B cell (primary cell): ENCODE measurements at regions not wholly inside any gene's neighbourhood (a gene's known extent, or its start where the extent isn't known, plus 50 kb on each side); places are given as distances from the start of the nearest gene placed in this dataset.

Experiments
- ATAC-seq: fragments of 200-7000 bp; cut with Tn5 transposase; one replicate; pipeline ENCODE4 v1.10.0; 2021; ENCODE audit warnings: low read depth, mild to moderate bottlenecking, moderate number of reproducible peaks, moderate library complexity
- CTCF ChIA-PET: fragments of 350-600 bp; sonication (Branson Sonifier 250); formaldehyde crosslinking; loops from one replicate; lab custom pipeline; 2021; ENCODE audit warnings: antibody characterized with exemption, inconsistent platforms; lab: Charles Lee
- POLR2A ChIA-PET: fragments of 350-600 bp; sonication (Branson Sonifier 250); formaldehyde crosslinking; loops from one replicate; lab custom pipeline; 2021; ENCODE audit warnings: antibody characterized with exemption; lab: Charles Lee
- DNase-seq: peaks from one replicate; pipeline ENCODE4 v3.0.0; 2013
- H2AFZ ChIP-seq: 2 replicates; pipeline ENCODE4 v1.6.1; 2012; ENCODE audit warnings: mild to moderate bottlenecking, low read depth, low read length; ENCODE audit not compliant: insufficient read depth, poor library complexity, severe bottlenecking
- H3K27ac ChIP-seq, 2 donors: 1 replicate in 1 of 2; 2 replicates in 1 of 2; pipeline ENCODE4 v1.5.1; 2012 to 2013; ENCODE audit warnings: low read length in 2 of 2, mild to moderate bottlenecking in 2 of 2, moderate library complexity in 1 of 2
- H3K27me3 ChIP-seq, 4 experiments: fragments of 200-600 bp in 1 of 4; sonication (generic) in 1 of 4; replicated peaks in 1 of 4; 1 replicate in 2 of 4; 2 replicates in 2 of 4; pipeline versions ENCODE4 v1.6.1 to v1.7.0; 2013 to 2016; ENCODE audit warnings: low read length in 3 of 4, mild to moderate bottlenecking in 2 of 4, mixed read lengths in 1 of 4, moderate library complexity in 1 of 4; ENCODE audit not compliant: insufficient read depth in 4 of 4, control insufficient read depth in 3 of 4; ENCODE audit errors: control extremely low read depth in 1 of 4
- H3K36me3 ChIP-seq, 2 experiments: replicated peaks in 1 of 2; 1 replicate in 1 of 2; 2 replicates in 1 of 2; pipeline versions ENCODE4 v1.6.1 to v1.7.1; 2013; ENCODE audit warnings: low read length in 1 of 2; ENCODE audit not compliant: insufficient read depth in 2 of 2, control insufficient read depth in 1 of 2; ENCODE audit errors: control extremely low read depth in 1 of 2, extremely low read depth in 1 of 2
- H3K4me1 ChIP-seq, 2 donors: fragments of 200-600 bp in 1 of 2; sonication (generic) in 1 of 2; 1 replicate in 1 of 2; 2 replicates in 1 of 2; pipeline versions ENCODE4 v1.5.1 to v1.6.1; 2013 to 2017; ENCODE audit warnings: low read length in 2 of 2; ENCODE audit not compliant: control insufficient read depth in 2 of 2, insufficient read depth in 2 of 2
- H3K4me2 ChIP-seq: replicated peaks from 2 replicates; pipeline ENCODE3; 2012; ENCODE audit warnings: mild to moderate bottlenecking, low read depth, low read length; ENCODE audit not compliant: poor library complexity, severe bottlenecking
- H3K4me3 ChIP-seq, 5 experiments: fragments of 200-600 bp in 1 of 5; sonication (generic) in 1 of 5; 1 replicate in 3 of 5; 2 replicates in 2 of 5; pipeline versions ENCODE4 v1.5.1 to v1.7.0; 2011 to 2016; ENCODE audit warnings: low read length in 4 of 5, mild to moderate bottlenecking in 4 of 5, low read depth in 2 of 5, control low read depth in 1 of 5, moderate library complexity in 1 of 5; ENCODE audit not compliant: insufficient read depth in 1 of 5; ENCODE audit errors: control extremely low read depth in 1 of 5, extremely low read depth in 1 of 5
- H3K79me2 ChIP-seq: fragments of 200-600 bp; sonication (generic); one replicate; pipeline ENCODE4 v1.6.0; 2016; ENCODE audit warnings: low read length; ENCODE audit not compliant: control insufficient read depth, insufficient read depth
- H3K9ac ChIP-seq: fragments of 200-600 bp; sonication (generic); 2 replicates; pipeline ENCODE4 v1.6.1; 2017; ENCODE audit warnings: mild to moderate bottlenecking, low read length, moderate library complexity
- H3K9me3 ChIP-seq, 3 donors: one replicate each; pipeline versions ENCODE4 v1.6.1 to v1.7.1; 2013; ENCODE audit warnings: low read length in 2 of 3; ENCODE audit not compliant: control insufficient read depth in 2 of 3, insufficient read depth in 1 of 3; ENCODE audit errors: control extremely low read depth in 1 of 3
- H4K20me1 ChIP-seq: 2 replicates; pipeline ENCODE4 v1.6.0; 2012; ENCODE audit warnings: mild to moderate bottlenecking, low read length; ENCODE audit not compliant: insufficient read depth, control insufficient read depth, poor library complexity, severe bottlenecking
- H3K27ac Mint-ChIP-seq: one replicate; pipeline ENCODE4 v1.8.0; 2021; ENCODE audit warnings: mixed read lengths
- H3K27me3 Mint-ChIP-seq: one replicate; pipeline ENCODE4 v1.8.0; 2021; ENCODE audit warnings: mixed read lengths
- H3K4me1 Mint-ChIP-seq: one replicate; pipeline ENCODE4 v1.8.0; 2021; ENCODE audit warnings: mixed read lengths
- H3K4me3 Mint-ChIP-seq: one replicate; pipeline ENCODE4 v1.8.0; 2021; ENCODE audit warnings: mixed read lengths
- H3K9me3 Mint-ChIP-seq: one replicate; pipeline ENCODE4 v1.8.0; 2022; ENCODE audit warnings: mixed read lengths; ENCODE audit not compliant: insufficient read depth
- CTCF ChIP-seq: fragments of 200-600 bp; IDR thresholded peaks from one replicate; pipeline ENCODE4 v1.8.0; 2022; ENCODE audit warnings: antibody characterized with exemption, mild to moderate bottlenecking
- EZH2 ChIP-seq: IDR thresholded peaks from 2 replicates; pipeline ENCODE4 v1.6.1; 2012; ENCODE audit warnings: borderline replicate concordance, low read depth, mild to moderate bottlenecking, moderate library complexity, low read length; ENCODE audit not compliant: insufficient read depth, poor library complexity, severe bottlenecking
- WGBS: methylation state at CpG from one replicate; pipeline ENCODE4 v1.1.5; 2013; ENCODE audit warnings: missing lambda C conversion rate; ENCODE audit not compliant: insufficient coverage; 5-methylcytosine and 5-hydroxymethylcytosine counted together
- intact Hi-C: fragments of 100-400 bp; cut with micrococcal nuclease; formaldehyde crosslinking; loops from one replicate; pipeline ENCODE4 v1.10.0; 2022

GRCh38 chr6:22928775-22929174, 359.4 kb downstream of the HDGFL1 start:
- H3K9me3 Mint-ChIP-seq, result no peaks in the 10 kb centered on the region

GRCh38 chr6:22929311-22929985, 360.1 kb downstream of the HDGFL1 start:
- peak overlapping the region; percentile 35 for H2AFZ ChIP-seq
- H3K27me3 ChIP-seq, result no peaks in the 10 kb centered on the region
- no peak overlapping the region for H3K4me3 ChIP-seq
- H3K4me1 ChIP-seq, result no peaks in the 10 kb centered on the region
- no peak overlapping the region for H3K4me2 ChIP-seq
- H3K27ac ChIP-seq, result no peak overlapping the region
- ChIA-PET CTCF (no interaction called here), POLR2A (no interaction called here)
- no peaks in the 10 kb centered on the region for H3K9me3 ChIP-seq
- Mint-ChIP-seq H3K27me3 (no peaks in the 10 kb centered on the region), H3K4me3 (no peak overlapping the region), H3K9me3 (no peaks in the 10 kb centered on the region), H3K4me1 (no peaks in the 10 kb centered on the region), H3K27ac (no peak overlapping the region)
- 14% methylated on average over 2 of the region's 4 CpGs for WGBS
- no peaks in the 10 kb centered on the region for H3K36me3 ChIP-seq
- no peaks in the 10 kb centered on the region for H3K79me2 ChIP-seq
- TF ChIP-seq CTCF (no peak), EZH2 (no peak)
- intact Hi-C loops, result no loop called here
- no peak for DNase-seq
- H3K9ac ChIP-seq, result no peak overlapping the region
- no peak for ATAC-seq
- H4K20me1 ChIP-seq, result no peaks in the 10 kb centered on the region

More at GRCh38 chr6:22928775-22929174, 359.4 kb downstream of the HDGFL1 start:
- H4K20me1 ChIP-seq, result no peaks in the 10 kb centered on the region
- no peaks in the 10 kb centered on the region for H3K79me2 ChIP-seq
- H3K4me3 ChIP-seq, result no peak overlapping the region
- Mint-ChIP-seq H3K27ac (no peak overlapping the region), H3K4me3 (no peak overlapping the region), H3K4me1 (no peaks in the 10 kb centered on the region), H3K27me3 (no peaks in the 10 kb centered on the region)
- DNase-seq (no peak), ATAC-seq (no peak)
- no peaks in the 10 kb centered on the region for H3K27me3 ChIP-seq
- ChIA-PET CTCF (no interaction called here), POLR2A (no interaction called here)
- no peak overlapping the region for H3K9ac ChIP-seq
- peak overlapping the region; percentile 35 for H2AFZ ChIP-seq
- no peak overlapping the region for H3K27ac ChIP-seq
- H3K4me2 ChIP-seq, result no peak overlapping the region
- H3K9me3 ChIP-seq, result no peaks in the 10 kb centered on the region
- intact Hi-C loops, result no loop called here
- TF ChIP-seq EZH2, result no peak
- no peak for TF ChIP-seq CTCF
- no peaks in the 10 kb centered on the region for H3K36me3 ChIP-seq
- no peaks in the 10 kb centered on the region for H3K4me1 ChIP-seq
- WGBS, result no CpG with 5 or more reads among the region's 2 CpGs
